Stimulated activated CD8-positive, alpha-beta memory T cell treated with anti-CD3 and anti-CD28 coated beads, Interleukin-15, amount 100 ng/mL, for 24 hours (primary cell): ENCODE measurements at regions not wholly inside any gene's neighbourhood (a gene's known extent, or its start where the extent isn't known, plus 50 kb on each side); places are given as distances from the start of the nearest gene placed in this dataset.
"Not testable (repeated sequence)": the region's sequence is repeated elsewhere in the genome, so short reads cannot be mapped to it uniquely, and the experiment has no call there.

Source experiments
- DNase-seq: peaks from one replicate; pipeline ENCODE4 v3.0.0-alpha.2; 2020; ENCODE audit warnings: low read depth

DNA sequence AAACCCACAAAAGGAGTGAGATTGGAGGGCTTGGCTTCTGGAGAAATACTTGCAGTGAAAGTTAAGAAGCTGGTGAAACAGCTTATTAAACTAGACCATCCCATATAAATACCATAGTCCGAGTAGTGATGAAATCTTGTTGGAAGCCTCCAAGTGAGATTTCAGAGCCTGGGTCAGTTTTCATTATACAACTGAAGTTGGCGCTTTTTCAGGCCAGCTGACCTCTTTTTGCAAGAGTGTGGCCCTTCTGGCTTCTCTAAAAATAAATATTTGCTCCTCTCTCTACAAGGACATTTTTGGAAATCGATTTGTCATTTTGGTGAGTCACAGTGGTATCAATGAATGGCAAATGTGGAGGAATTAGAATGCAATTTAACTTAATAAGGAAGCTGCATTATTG, 51.2 kb upstream of the THRB start:
- no peak for DNase-seq

DNA sequence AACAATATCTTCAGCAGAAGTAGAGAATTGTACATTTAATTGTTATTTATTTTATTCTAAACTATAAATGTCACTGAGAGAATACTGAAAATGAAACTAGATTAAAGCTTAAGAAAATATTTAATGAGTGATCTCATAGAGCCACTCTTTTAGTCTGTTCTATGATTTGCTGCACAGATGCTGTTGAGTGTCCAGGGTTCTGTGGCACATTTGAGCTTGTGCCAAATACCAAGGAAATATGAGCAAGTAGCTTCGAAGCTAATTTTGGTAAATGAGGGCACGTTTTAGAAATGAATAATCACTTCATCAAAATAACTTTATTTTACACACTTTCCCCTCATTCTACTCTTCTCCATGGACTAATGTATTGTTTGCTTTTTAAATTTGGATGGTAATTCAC, 53.6 kb upstream of the THRB start:
- DNase-seq, result no peak

DNA sequence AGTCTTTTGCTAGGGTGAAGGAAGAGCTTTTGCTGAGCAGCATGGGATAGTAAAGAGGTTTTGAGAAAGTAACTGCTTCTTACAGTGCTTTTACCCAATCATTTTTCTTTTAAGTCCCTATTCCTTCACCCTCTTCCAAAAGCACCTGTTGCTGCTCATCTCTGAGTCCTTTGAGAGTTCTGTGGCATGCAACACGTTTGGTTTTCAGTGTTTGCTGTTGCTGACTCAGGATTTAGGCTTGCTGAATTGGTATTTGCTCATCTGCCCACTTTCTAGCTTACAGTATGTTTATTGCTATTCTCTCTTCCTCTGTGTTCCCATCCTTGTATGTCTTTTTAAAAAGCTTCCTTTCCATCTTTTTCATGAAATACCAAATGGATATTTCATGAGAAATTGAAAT, 55.9 kb upstream of the THRB start:
- DNase-seq, result no peak

DNA sequence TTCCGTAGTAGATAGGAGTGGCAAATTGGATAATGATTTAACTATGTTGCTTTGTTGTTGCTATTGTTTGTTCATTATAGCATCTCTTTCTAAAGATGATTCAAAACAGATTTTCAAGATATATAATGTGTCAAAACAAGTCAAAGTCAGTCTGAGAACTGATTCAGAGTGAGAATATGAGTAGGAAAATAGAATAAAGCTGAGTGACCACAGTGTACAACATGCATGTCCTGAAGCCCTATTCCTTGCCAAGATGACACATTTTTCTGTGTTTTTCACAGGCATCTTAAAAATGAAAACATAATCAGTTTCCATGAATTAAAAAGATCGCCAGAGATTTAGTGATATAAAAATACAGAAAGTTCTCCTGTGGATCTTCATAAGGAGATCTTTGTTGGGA, 57.0 kb upstream of the THRB start:
- DNase-seq, result no peak

DNA sequence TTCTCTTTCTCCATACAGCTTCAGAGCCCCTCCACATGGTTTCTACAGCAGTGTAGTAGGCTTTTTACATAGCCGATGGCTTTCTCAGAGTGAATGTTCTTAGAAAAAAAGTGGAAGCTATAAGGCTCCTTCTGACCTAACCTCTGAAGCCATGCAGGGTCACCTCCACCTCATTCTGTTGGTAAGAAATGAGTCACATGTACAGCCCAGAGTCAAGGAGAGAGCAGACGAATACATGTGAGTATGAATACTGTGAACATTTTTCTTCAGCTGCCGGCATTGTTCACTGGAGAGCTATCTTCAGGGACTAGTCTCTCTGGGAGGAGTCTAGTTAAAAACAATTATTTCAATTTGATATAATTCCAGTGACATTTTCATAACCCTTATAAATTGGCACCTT, 68.2 kb upstream of the THRB start:
- DNase-seq, result no peak

DNA sequence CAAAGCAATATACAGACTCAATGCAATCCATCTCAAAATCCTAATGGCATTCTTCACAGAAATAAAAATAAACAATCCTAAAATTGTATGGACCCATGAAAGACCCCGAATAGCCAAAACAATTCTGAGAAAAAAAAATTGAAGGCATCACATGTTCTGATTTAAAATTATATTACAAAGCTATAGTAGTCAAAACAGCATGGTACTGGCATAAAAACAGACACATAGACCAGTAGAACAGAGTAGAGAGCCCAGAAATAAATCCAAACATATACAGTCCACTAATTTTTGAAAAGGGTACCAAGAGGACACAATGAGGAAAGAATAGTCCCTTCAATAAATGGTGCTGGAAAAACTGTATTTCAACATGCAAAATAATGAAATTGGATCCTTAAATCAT, 70.4 kb upstream of the THRB start:
- DNase-seq, result no peak

DNA sequence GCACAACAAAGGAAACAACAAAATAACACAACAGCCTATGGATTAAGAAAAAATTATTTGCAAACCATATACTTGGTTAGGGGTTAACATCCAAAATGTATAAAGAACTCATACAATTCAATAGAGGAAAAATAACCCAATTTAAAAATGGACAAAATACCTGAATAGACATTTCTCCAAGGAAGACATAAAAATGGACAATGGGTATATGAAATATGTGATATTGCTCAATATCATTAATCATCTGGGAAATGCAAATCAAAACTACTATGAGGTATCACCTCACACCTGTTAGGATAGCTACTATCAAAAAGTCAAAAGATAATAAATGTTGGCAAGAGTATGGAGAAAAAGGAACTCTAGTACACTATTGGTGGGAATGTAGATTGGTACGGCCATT, 71.0 kb upstream of the THRB start:
- DNase-seq, result no peak

DNA sequence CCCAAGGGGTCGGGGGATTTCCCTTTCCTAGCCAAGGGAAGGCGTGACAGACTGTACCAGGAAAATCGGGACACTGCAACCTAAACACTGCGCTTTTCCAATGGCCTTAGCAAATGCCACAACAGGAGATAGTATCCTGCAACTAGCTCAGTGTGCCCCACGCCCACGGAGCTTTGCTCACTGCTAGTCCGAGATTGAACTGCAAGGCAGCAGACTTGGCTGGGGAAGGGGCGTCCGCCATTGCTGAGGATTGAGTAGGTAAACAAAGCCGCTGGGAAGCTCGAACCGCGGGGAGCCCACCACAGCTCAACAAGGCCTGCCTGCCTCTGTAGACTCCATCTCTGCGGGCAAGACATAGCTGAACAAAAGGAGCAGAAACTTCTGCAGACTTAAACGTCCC, 72.3 kb upstream of the THRB start:
- no peak for DNase-seq

DNA sequence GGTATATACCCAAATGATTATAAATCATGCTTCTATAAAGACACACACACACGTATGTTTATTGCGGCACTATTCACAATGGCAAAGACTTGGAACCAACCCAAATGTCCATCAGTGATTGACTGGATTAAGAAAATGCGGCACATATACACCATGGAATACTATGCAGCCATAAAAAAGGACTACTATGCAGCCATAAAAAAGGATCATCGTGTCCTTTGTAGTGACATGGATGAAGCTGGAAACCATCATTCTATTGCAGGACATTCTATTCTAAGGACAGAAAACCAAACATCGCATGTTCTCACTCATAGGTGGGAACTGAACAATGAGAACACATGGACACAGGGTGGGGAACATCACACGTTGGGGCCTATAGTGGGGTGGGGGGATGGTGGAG, 77.8 kb upstream of the THRB start:
- not testable (repeated sequence) for DNase-seq

DNA sequence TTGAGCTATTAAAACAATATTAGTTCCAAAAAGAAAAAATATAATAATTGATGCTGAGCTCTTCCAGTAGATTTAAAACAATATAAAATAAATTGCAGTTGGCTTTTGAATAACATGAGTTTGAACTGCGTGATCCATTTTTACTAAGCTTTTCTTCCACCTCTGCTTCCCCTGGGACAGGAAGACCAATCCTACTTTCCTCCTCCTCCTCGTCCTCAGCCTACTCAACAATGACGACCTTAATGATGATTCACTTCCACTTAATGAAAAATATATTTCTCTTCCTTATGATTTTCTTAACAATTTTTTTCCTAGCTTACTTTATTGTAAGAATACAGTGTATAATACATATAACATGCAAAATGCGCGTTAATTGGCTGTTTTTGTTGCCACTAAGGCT, 78.9 kb upstream of the THRB start:
- no peak for DNase-seq

DNA sequence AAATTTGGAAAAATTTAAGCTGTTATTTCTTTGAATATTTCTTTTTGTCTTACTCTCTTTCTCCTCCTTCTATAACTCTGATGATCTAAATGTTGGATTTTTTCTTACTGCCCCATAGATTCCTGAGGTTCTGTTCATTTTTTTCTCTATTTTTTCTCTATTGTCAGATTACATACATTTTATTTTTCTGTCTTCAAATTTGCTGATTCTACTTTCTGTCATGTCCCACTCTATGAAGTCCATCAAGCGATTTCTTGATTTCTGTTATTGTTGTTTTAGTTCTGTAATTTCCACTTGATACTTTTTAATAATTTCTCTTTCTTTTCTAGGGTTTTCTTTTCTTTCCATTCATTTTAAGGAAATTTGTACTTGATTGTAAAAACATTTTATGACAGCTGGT, 83.7 kb upstream of the THRB start:
- DNase-seq, result no peak

DNA sequence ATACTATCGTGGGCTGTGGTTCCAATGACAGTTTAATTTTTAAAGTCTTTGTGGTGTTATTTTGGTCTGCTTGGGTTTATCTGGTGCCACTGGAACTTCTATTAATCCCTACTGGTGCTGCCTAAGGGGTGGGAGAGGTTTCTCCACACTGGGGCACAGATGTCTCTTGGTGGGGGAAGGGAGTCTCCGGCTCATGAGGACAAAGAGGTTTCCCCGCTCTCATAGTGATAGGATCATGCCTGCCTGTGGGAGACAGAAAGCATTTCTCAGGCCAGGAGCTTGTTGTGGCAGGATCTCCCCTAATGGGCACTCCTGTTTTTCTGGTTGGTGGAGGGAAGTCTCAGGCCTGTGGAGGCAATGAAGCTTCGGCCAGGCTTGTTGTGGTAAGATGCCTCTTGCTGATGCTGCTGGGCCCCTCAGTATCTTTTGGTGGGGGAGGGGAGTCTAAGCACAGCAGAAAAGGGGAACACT, 84.3 kb upstream of the THRB start:
- no peak for DNase-seq

DNA sequence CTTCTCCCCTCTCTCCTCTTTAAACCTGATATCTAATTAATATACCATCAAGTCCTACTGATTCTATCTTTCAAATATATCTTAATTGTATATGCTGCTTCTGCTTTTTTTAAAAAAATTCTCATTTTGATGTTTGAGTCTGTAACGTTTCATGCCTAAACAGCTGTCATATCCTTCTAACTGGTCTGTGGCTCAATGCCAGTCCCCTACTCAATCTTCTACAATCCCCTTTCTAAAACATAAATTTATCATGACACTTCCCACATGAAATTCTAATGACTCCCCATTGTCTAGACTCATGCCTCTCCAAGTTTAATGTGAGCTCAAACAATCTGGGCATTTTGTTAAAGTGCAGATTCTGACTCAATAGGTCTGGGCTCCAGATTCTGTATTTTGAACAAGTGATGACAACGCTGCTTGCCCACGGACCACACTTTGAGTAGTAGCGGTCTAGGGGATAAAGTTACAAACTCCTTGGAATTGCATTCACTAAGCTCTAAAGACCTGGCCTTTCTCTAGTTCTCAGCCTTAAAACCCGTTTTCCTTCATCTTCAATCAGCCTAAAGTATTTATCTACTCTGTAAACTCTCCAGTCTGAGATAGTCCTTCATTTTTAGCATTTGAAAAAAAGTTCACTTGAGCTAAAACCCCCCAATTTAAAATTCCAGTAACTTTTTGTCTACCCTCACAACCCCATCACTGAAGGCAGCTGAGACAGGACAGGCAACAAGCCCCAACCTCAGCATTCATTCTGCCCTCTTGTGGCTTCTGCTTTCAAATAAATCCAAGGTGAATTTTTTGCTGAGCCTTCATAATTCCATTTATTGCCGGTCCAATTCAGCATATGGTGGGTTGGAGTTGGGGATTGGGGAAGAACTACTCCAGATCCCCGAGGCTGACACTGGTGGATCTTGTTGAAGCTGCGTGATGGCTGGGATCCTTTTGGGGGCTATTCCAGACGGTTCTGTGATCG, 88.1 kb upstream of the THRB start:
- DNase-seq, result no peak

DNA sequence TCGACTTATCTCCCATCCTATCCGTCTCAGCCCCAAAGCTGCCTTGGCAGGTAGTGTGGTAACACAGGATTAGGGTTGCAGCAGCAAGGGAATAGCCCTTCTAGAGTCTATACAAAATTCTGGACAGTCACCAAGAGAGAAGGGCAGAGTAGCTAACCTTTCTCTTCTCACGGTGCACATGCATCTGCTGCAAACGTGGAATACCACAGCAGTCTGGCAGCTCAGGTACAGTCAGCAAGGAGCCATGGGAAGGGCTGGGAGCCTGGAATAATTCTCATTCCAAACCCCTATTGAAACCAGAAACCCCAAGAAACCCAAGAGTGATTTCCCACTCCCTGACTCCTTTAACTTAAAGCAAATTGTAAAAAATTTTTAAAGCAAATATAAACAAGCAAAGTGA, 92.3 kb upstream of the THRB start:
- DNase-seq, result no peak

DNA sequence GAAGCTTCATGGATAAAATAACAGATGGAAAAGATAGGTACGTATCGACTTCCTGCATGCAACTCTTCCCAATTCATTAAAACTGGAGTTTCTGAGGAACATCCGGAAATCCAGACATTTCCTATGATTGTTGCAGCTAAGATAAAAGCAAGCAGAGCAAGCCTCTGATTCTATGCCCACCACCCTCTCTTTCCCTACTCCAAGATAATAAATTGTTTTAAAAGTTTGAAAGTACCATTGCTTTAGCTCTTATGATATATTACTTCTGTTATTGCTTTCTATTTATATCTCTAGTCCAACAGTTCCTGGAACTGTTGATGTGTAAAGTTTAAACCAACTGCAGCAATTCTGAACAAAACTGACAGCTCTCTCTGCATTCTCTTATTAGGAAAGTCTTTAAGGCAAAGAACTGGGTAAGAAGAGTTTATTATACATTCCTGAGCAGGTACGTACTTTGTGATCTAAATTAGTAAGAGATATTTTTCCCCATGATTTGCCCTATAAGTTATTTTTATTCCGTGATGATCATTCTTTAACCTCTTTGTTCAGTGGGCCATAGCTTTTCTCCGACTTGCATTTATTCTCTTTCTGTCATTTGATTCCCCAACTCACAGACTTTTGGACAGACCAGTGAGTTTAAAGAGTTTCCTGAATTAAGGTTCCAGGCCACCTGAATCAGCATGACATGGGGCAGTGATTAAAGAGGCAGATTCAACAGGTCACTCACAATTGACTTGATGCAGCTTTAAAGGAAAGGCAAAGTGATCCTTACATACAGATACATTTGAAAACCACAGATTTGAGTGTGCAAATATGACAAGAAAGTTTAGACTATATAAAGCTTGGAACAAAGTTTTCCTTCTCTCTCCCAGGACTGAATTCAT, 94.2 kb upstream of the THRB start:
- no peak for DNase-seq

DNA sequence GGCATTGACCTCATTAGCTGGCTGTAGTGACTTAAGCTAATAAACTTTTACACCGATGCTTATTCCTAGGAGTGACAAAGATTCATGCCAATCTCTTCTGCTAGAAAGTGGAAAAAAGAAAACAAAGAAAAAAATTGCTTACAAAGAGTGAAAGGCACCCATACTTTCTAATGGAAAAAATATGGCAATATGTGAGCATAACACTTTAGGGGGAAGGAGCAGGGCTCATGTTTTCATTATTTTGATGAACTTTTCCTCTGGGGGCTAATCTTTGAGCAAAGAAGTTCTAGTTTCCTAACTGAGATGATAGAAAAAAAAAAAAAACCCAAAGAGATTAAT, 94.8 kb upstream of the THRB start:
- DNase-seq, result no peak

DNA sequence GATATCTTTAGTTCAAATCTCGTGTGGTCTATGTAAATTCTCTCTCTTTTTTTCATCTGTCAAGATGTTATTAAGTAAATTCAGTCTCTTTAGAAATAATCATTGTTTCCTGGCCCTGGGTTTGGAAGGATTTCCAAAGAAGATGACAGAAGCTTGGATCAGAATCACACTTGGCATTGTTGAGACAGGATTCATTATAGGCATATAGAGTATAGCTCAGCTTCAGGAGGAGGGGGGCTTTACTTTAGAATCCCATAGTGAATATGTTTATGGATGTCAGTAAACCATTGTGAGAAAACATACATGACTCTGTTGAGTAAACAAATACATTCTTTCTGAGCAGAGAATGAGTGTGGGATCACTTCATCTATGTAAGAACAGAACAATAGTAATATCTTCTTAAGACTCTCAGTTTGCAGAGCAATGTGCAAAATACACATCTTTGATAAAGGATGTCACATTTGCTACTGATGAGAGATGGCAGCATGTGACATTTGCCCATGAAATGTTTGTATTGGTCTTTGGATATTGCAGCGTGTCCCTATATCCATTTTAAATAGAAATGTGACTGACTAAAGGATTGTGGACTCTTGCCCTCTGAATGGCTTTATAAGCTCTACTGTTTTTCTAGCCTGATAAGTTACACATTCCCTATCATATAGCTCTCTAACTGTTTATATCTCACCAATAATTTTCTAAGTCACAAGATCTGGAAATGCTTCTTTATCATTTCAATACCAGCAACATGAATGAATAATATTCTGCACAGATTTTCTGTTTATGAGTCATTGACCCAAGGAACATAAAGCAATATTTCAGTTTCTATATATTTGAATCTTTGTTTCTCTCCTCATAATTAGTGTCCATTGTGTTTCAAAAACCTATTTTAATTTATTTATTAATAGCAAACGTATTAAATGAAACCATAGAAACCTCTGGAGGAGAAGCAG, 95.6 kb upstream of the THRB start:
- DNase-seq, result no peak

DNA sequence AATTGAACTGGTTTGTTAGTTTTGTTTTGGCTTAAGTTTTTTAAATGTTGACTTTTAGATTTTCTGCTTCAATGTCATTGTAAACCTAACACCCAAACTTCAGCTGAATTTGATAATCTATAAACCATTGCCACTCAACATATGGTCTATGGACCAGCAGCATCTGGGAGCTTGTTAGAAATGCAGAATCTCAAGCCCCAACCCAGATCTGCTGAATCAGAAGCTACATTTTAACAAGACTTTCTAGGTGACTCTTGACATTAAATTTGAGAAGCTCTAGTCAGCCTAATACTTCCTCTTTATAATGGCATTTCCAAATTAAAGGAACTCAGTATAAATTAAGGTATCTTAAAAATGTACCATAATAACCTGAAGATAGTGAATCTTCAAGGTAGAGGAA, 96.5 kb upstream of the THRB start:
- no peak for DNase-seq

DNA sequence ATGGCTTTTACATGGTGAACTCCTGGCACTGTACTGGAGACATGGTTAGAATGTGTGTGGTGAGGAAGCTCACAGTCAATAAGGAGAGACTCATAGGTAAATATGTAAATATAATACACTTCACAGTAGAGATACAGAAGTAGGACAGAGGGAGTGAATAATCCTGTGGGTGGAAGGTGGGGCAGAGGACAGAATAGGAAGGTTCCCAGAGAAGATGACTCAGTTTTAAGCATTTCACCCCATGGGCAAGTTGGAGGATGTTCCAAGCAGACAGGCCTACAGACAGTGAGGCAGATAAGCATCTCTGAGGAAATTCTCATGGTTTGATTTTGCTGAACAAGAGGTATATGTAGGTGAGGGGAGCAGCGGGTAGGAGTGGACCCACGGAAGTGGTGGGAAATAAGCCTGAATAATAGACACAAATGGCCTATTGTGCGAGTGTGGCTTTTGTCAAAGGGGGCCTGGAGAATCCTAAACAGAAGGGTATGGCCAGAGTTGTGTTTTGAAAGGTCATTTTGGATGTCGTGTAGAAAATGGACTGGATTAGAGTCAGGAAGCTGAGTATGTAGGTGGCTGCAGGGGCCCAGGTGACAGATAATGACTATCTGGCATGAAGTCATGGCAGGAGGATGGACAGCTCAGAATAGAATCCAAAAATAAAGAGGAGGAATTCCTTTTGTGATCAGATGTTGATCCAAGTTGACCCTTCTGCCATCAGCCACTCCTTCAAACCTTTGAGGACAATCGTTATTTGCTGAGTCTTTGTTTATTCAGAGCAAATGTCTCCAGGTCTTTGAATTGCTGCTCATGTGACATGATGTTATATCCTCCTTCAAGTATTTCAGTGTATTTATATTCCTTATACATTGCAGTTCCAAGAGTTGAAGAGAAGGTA, 97.3 kb upstream of the THRB start:
- no peak for DNase-seq

DNA sequence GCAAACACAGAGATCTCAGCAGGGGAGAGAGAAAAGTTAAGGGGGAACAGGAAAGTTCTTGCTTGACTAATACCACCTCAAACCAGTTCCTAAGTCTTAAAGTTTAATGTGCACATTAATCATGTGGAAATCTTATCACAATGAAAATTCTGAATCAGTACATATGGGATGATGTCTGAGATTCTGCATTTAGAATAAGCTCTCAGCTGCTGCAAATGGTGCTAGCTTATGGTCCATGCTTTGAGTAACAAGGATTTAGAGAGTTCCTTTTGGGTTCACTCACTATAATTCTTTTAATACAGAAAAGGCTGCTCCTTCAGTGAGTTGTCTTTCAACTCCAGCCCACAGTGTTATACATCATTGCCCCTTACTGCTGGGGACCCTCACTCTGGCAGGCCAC, 99.5 kb upstream of the THRB start:
- DNase-seq, result no peak

DNA sequence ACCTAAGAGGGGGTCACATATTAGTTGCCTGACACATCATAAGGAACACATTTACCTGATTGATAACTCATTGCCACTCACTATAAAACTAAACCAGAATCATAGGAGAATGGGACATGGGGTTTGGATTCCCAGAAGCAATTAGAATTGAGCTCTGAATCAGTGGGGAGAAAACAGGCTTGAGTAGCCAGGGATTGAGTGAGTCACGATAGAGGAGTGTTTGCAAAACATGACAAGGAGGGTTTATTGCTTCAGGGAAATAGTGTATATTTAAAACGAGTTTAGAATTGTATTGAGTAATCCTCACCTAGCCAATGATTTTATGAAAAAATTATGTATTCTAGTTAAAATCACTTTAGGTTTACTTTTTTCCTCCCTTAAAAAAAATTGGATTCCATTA, 101.1 kb upstream of the THRB start:
- DNase-seq, result no peak
